Smooth muscle cell (in vitro differentiated cells): ENCODE measurements at regions not wholly inside any gene's neighbourhood (a gene's known extent, or its start where the extent isn't known, plus 50 kb on each side); places are given as distances from the start of the nearest gene placed in this dataset.

Source experiments
- DNase-seq: peaks from one replicate; lab custom pipeline; 2025; ENCODE audit not compliant: unreplicated experiment; lab: John Stamatoyannopoulos, UW
- H2AFZ ChIP-seq: fragments of 200-600 bp; sonication (generic); 2 replicates; pipeline ENCODE4 v1.6.0; 2016; ENCODE audit warnings: antibody characterized with exemption, low read depth, mild to moderate bottlenecking
- H3F3A ChIP-seq: fragments of 200-600 bp; sonication (generic); 2 replicates; pipeline ENCODE4 v1.6.0; 2017; ENCODE audit warnings: antibody characterized with exemption, low read depth
- H3K27ac ChIP-seq: fragments of 200-600 bp; sonication (generic); 2 replicates; pipeline ENCODE4 v1.5.1; 2016; ENCODE audit warnings: low read depth, mild to moderate bottlenecking
- H3K27me3 ChIP-seq: fragments of 200-600 bp; sonication (generic); 2 replicates; pipeline ENCODE4 v1.6.1; 2016; ENCODE audit warnings: low read depth, mild to moderate bottlenecking
- H3K36me3 ChIP-seq: fragments of 200-600 bp; sonication (generic); 2 replicates; pipeline ENCODE4 v1.5.1; 2016; ENCODE audit warnings: low read depth
- H3K4me1 ChIP-seq: fragments of 200-600 bp; sonication (generic); 2 replicates; pipeline ENCODE4 v1.5.1; 2016; ENCODE audit warnings: low read depth
- H3K4me2 ChIP-seq: fragments of 200-600 bp; sonication (generic); 2 replicates; pipeline ENCODE4 v1.6.0; 2016; ENCODE audit warnings: mild to moderate bottlenecking
- H3K4me3 ChIP-seq: fragments of 200-600 bp; sonication (generic); 2 replicates; pipeline ENCODE4 v1.5.1; 2016; ENCODE audit warnings: mild to moderate bottlenecking
- H3K79me2 ChIP-seq: fragments of 200-600 bp; sonication (generic); 2 replicates; pipeline ENCODE4 v1.6.0; 2016; ENCODE audit warnings: low read depth, mild to moderate bottlenecking
- H3K9ac ChIP-seq: fragments of 200-600 bp; sonication (generic); 2 replicates; pipeline ENCODE4 v1.6.0; 2016; ENCODE audit warnings: low read depth
- H3K9me3 ChIP-seq: fragments of 200-600 bp; sonication (generic); replicated peaks from 2 replicates; pipeline ENCODE4 v1.5.1; 2016; ENCODE audit warnings: low read depth
- H4K20me1 ChIP-seq: fragments of 200-600 bp; sonication (generic); 2 replicates; pipeline ENCODE4 v1.6.0; 2016; ENCODE audit warnings: low read depth
- WGBS: methylation state at CpG from one replicate; pipeline ENCODE4 v1.1.7; 2016; ENCODE audit warnings: low lambda C conversion rate; 5-methylcytosine and 5-hydroxymethylcytosine counted together
- TF ChIP-seq, protein P1 (sequence below): fragments of 200-600 bp; sonication (generic); IDR thresholded peaks from 2 replicates; pipeline ENCODE4 v1.5.1; 2017; ENCODE audit warnings: borderline replicate concordance, mild to moderate bottlenecking, antibody characterized with exemption; ENCODE audit not compliant: insufficient read depth, poor library complexity, severe bottlenecking

DNA sequence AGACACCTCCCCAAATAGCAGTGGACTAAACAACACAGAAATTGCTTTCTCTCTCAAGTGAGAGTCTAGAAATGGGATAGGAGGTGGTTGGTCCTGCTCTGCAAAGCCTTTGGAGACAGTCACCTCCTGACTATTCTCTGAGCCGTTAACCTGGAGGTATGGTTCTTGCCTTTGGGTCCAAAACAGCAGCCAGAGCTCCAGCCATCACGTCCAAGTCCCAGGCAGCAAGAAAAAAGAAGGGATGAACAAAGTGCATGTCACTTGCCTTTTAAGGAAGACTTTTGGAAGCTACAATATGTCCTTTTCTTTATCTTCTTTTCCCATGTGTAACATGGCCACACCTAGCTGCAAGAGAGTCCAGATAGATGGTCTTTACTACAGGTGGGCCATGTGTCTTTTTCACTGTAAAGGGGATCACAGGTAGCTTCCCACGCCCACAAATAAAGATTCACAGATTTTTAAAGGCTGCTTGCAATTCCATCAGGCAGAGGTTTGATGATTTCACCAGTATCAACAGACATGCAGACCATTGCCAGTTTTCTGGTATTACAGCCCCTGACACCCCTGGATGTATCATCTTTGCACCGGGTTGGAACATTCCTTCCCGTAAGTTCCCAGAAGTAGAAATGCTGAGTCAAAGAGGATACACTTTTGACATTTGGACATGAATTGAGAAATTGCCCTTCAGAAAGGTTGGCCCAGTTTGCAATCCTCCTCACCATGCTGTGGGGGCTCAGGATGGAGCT lies 66.0 kb downstream of the MYEOV start:
- H3K27me3 ChIP-seq, result no peaks in the 10 kb centered on the region
- no peak overlapping the region for H3K4me3 ChIP-seq
- H3K4me2 ChIP-seq, result no peak overlapping the region
- no peaks in the 10 kb centered on the region for H3K9me3 ChIP-seq
- no peaks in the 10 kb centered on the region for H3K79me2 ChIP-seq
- H3K36me3 ChIP-seq, result no peaks in the 10 kb centered on the region
- H4K20me1 ChIP-seq, result no peaks in the 10 kb centered on the region
- H3F3A ChIP-seq, result no peaks in the 10 kb centered on the region
- H3K9ac ChIP-seq, result no peak overlapping the region
- H2AFZ ChIP-seq, result no peak overlapping the region
- TF ChIP-seq, protein P1, sequence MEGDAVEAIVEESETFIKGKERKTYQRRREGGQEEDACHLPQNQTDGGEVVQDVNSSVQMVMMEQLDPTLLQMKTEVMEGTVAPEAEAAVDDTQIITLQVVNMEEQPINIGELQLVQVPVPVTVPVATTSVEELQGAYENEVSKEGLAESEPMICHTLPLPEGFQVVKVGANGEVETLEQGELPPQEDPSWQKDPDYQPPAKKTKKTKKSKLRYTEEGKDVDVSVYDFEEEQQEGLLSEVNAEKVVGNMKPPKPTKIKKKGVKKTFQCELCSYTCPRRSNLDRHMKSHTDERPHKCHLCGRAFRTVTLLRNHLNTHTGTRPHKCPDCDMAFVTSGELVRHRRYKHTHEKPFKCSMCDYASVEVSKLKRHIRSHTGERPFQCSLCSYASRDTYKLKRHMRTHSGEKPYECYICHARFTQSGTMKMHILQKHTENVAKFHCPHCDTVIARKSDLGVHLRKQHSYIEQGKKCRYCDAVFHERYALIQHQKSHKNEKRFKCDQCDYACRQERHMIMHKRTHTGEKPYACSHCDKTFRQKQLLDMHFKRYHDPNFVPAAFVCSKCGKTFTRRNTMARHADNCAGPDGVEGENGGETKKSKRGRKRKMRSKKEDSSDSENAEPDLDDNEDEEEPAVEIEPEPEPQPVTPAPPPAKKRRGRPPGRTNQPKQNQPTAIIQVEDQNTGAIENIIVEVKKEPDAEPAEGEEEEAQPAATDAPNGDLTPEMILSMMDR, result no peak
- 94% methylated on average over 5 of the region's 5 CpGs for WGBS
- no peaks in the 10 kb centered on the region for H3K4me1 ChIP-seq
- H3K27ac ChIP-seq, result no peak overlapping the region
- DNase-seq, result no peak

DNA sequence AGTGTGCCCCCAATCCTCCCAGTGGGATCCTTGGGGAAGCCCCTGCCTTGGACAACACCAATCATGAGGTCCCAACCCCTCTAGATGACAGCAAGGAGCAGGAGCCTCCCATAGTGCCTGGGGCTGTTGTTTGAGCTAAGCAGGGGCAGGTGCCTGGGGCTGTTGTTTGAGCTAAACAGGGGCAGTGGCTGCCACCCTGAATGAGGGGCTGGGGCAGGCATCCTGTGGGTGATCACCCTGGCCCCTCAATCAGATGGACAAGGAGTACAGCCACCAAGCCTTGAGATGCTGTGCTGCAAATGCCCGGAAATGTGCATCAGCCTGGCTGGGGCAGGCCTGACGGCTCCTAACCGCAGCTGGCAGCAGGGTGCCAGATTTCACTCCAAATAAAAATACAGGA lies 66.7 kb downstream of the MYEOV start:
- Histone ChIP-seq H3K4me2 (no peak overlapping the region), H3K9me3 (no peaks in the 10 kb centered on the region), H3K4me1 (no peaks in the 10 kb centered on the region), H3K36me3 (no peaks in the 10 kb centered on the region), H3F3A (no peaks in the 10 kb centered on the region), H2AFZ (no peak overlapping the region), H3K79me2 (no peaks in the 10 kb centered on the region), H4K20me1 (no peaks in the 10 kb centered on the region), H3K4me3 (no peak overlapping the region), H3K27me3 (no peaks in the 10 kb centered on the region), H3K27ac (no peak overlapping the region), H3K9ac (no peak overlapping the region)
- WGBS, result 100% methylated on average over 3 of the region's 3 CpGs
- no peak for DNase-seq
- TF ChIP-seq, protein P1, result no peak

DNA sequence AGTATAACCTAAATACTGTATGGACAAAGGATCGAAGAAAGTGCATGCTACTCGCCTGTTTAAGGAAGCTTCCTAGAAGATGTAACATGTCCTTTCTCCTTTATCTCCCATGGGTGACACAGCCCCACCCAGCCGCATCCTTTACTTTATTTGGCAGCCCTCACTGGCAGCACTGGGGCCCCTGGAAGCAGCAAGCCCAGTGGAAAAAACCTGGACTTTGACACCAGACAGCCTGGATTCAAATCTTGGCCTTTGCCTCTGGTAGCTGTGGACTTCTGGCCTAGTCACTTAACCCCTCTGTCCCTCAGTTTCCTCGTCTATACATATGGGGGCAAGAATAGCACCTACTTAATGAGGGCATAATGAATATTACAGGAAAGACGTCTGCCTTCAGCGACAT lies 67.1 kb downstream of the MYEOV start:
- H4K20me1 ChIP-seq, result no peaks in the 10 kb centered on the region
- no peaks in the 10 kb centered on the region for H3F3A ChIP-seq
- no peak overlapping the region for H2AFZ ChIP-seq
- no peak overlapping the region for H3K9ac ChIP-seq
- 89% methylated on average over 6 of the region's 6 CpGs for WGBS
- H3K4me3 ChIP-seq, result no peak overlapping the region
- no peak overlapping the region for H3K27ac ChIP-seq
- TF ChIP-seq, protein P1, result no peak
- no peaks in the 10 kb centered on the region for H3K27me3 ChIP-seq
- no peaks in the 10 kb centered on the region for H3K79me2 ChIP-seq
- H3K4me1 ChIP-seq, result no peaks in the 10 kb centered on the region
- H3K4me2 ChIP-seq, result no peak overlapping the region
- H3K36me3 ChIP-seq, result no peaks in the 10 kb centered on the region
- DNase-seq, result no peak
- H3K9me3 ChIP-seq, result no peaks in the 10 kb centered on the region

DNA sequence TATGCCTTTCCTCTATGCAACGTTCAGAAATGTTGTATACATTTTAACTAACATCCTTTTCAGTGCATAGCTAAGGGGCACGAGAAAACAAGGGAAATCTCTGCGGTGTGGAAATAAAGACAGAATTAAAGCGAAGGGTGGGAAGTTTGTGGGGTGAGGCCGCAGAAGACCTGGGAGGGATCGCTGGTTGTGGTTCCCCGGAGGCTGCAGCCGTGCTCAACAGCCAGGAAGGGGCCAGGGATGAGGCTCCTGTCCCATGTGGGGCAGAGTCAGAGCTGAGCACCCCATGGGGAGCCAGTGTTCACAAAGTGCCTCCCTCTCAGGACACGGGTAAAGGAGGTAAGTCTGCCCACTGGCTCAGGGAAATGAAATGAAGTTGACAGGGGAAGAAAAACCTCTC lies 67.5 kb downstream of the MYEOV start:
- H3K27me3 ChIP-seq, result no peaks in the 10 kb centered on the region
- no peaks in the 10 kb centered on the region for H3F3A ChIP-seq
- no peaks in the 10 kb centered on the region for H3K9me3 ChIP-seq
- H4K20me1 ChIP-seq, result no peaks in the 10 kb centered on the region
- H3K79me2 ChIP-seq, result no peaks in the 10 kb centered on the region
- H3K27ac ChIP-seq, result no peak overlapping the region
- no peak overlapping the region for H3K4me3 ChIP-seq
- H3K4me2 ChIP-seq, result no peak overlapping the region
- no peaks in the 10 kb centered on the region for H3K36me3 ChIP-seq
- WGBS, result 92% methylated on average over 9 of the region's 9 CpGs
- no peaks in the 10 kb centered on the region for H3K4me1 ChIP-seq
- no peak overlapping the region for H3K9ac ChIP-seq
- H2AFZ ChIP-seq, result no peak overlapping the region
- TF ChIP-seq, protein P1, result no peak
- DNase-seq, result no peak
